GM19463 (cell line): ENCODE measurements at regions not wholly inside any gene's neighbourhood (a gene's known extent, or its start where the extent isn't known, plus 50 kb on each side); places are given as distances from the start of the nearest gene placed in this dataset.

ENCODE experiments used
- ATAC-seq: cut with Tn5 transposase; IDR thresholded peaks from one replicate; pipeline ENCODE4 v1.9.1; 2021; ENCODE audit warnings: mild to moderate bottlenecking, moderate library complexity; ENCODE audit not compliant: unreplicated experiment

- no peak for ATAC-seq
Observed at GRCh38 chr2:129881786-129882396, 97.6 kb upstream of the RAB6C start.

GRCh38 chr2:129882476-129882875 is 97.0 kb upstream of the RAB6C start:
- ATAC-seq: no peak

- no peak for ATAC-seq
Observed at GRCh38 chr2:129883121-129883520, 96.3 kb upstream of the RAB6C start.

- ATAC-seq: no peak
Observed at GRCh38 chr2:129884221-129884786, 95.2 kb upstream of the RAB6C start.

GRCh38 chr2:129885735-129886134 is 93.7 kb upstream of the RAB6C start:
- no peak for ATAC-seq

- ATAC-seq: no peak
Observed at GRCh38 chr2:129887688-129888266, 91.7 kb upstream of the RAB6C start.

GRCh38 chr2:129888461-129888860 is 91.0 kb upstream of the RAB6C start:
- no peak for ATAC-seq

GRCh38 chr2:129888896-129889295 is 90.6 kb upstream of the RAB6C start:
- no peak for ATAC-seq

GRCh38 chr2:129891341-129892320 is 87.8 kb upstream of the RAB6C start:
- ATAC-seq: no peak

- no peak for ATAC-seq
Observed at GRCh38 chr2:129892360-129892759, 87.1 kb upstream of the RAB6C start.

GRCh38 chr2:129892773-129893172 is 86.7 kb upstream of the RAB6C start:
- ATAC-seq: no peak

- no peak for ATAC-seq
Observed at GRCh38 chr2:129893244-129893643, 86.2 kb upstream of the RAB6C start.

GRCh38 chr2:129894616-129895015 is 84.8 kb upstream of the RAB6C start:
- ATAC-seq: no peak

GRCh38 chr2:129895061-129895460 is 84.4 kb upstream of the RAB6C start:
- ATAC-seq: no peak

- no peak for ATAC-seq
Observed at GRCh38 chr2:129895526-129896082, 83.9 kb upstream of the RAB6C start.

- no peak for ATAC-seq
Observed at GRCh38 chr2:129896226-129897100, 83.0 kb upstream of the RAB6C start.

GRCh38 chr2:129901754-129902415 is 77.6 kb upstream of the RAB6C start:
- no peak for ATAC-seq

GRCh38 chr2:129902731-129903585 is 76.5 kb upstream of the RAB6C start:
- no peak for ATAC-seq
